GM19328 (cell line): ENCODE measurements at regions not wholly inside any gene's neighbourhood (a gene's known extent, or its start where the extent isn't known, plus 50 kb on each side); places are given as distances from the start of the nearest gene placed in this dataset.

ENCODE experiments used
- ATAC-seq: cut with Tn5 transposase; IDR thresholded peaks from one replicate; pipeline ENCODE4 v1.9.1; 2021; ENCODE audit warnings: mild to moderate bottlenecking, moderate library complexity; ENCODE audit not compliant: unreplicated experiment

DNA sequence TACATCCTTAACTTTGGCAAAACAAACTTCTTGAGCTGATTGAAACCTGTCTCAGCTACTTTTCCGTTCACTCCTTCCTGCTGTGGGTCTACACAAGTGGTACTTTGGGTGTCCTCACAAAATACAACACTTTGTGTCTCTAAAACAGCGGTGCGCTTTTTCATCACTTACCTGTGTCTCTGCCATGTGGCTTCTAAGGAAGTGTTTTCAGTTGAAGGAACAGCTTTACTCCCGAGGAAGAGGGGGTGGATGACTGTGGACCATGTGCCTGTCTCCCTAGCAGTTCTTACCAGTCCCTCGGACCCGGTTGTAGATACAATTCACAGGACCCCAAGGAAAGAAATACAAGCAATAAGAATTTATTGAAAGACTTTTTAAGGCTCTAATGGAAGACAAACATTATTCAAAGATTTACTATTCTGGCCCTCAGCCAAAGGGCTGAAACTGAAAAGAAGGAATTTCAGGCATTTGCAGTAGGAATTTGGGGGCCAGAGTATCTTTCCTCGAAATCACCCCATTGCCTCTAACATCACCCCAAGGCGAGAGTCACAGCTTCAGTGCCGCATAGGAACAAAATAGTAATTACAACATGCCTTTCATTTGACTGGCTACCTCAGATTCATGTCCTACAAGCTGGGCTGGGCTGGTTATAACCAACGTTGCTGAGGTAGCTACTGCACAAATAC lies 246.3 kb downstream of the ACTR3B start:
- no peak for ATAC-seq

GRCh38 chr7:153006452-153006851 lies 246.9 kb downstream of the ACTR3B start:
- no peak for ATAC-seq

DNA sequence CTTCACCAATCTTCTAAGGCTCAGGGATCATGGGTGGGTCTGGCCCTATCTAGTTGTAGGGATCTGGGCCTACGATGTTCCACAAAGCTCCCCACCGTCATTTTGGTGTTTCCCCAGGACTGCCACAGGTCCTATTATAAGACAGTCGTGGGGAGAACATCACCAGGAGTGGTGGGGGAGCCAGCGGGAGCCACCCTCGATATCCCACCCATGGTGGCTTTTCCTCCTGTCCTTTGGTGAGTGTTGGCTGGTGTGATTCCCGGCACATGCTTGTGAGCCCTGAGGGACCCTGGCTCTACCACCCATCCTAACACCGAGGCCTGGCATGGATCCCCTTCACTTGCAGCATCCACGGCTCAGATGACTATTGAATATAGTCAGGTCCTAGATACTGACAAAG lies 247.4 kb downstream of the ACTR3B start:
- no peak for ATAC-seq

DNA sequence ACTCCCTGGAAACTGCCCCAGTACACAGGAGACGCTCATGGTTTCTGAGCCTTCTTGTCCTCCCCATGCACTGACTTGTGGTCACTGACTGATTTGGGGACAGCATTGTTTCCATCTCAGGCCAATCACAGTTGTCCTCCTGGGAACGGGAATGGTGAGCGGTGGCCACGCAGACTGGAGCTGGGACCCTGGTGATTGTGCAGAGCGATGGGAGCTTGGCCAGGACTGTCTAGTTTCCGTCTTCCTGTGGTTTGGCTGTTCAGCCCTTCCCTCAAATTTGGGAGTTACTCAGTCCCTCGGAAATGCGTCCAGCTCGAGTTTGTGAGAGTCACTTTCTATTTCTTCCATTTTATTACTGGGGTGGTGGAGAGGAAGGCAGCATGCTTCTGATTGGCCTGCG lies 250.9 kb downstream of the ACTR3B start:
- ATAC-seq: no peak

DNA sequence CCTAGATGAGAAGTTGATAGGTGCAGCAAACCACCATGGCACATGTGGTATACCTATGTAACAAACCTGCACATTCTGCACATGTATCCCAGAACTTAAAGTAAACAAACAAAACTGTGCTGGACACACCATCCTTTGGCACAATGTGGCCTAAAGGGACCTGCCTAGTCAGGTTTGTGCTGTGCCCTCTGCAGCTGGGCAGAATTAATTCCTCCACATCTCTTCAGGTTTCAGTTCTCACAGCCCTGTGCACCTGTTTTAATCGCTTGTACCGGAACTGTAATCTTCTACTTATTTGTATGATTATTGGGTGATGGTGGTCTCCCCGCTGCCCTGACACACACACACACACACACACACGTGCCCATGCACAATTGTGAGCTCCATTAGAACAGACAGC lies 252.7 kb downstream of the ACTR3B start:
- no peak for ATAC-seq

DNA sequence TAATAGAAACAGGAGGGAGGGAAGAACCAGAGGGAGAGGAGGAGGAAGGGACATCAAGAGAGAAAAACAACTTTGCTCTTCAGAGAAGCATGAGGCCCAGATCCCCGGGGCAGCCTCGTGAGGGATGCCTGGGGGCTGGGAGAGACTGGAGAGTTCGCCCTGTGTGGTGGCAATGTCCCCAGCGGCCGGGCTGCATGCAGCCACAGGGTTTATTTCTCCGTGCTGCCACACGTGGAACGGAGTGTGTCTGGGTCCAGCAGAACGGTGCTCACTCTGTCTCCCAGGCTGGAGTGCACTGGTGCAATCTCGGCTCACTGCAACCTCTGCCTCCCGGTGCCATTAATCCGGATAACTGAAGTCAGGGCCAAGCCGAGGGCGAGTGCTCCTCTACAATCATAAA lies 257.7 kb downstream of the ACTR3B start:
- ATAC-seq: no peak

GRCh38 chr7:153021542-153021941 lies 262.0 kb downstream of the ACTR3B start:
- ATAC-seq: no peak

GRCh38 chr7:153022475-153023193 lies 263.1 kb downstream of the ACTR3B start:
- ATAC-seq: no peak

DNA sequence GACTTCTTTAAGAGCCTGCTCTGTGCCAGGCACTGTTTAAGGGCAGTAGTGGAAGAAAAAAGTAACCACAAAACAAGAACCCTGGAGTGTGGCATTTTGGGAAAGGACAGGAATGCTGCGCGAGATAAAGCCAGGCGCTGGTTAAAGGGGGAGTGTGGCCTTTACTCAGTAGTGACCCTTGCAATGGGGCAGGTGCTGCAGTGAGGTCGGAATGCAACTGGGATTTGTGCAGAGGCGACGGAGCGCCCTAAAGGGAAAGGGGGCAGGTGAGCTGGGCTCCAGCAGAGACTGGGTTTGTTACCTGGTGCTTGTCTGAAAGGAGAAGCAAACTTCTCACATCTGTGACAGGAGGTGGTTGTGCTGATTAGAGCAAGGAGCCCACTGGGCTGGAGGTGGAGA lies 263.6 kb downstream of the ACTR3B start:
- no peak for ATAC-seq

- ATAC-seq: no peak
Measured at GRCh38 chr7:153027210-153027609, 267.7 kb downstream of the ACTR3B start.

DNA sequence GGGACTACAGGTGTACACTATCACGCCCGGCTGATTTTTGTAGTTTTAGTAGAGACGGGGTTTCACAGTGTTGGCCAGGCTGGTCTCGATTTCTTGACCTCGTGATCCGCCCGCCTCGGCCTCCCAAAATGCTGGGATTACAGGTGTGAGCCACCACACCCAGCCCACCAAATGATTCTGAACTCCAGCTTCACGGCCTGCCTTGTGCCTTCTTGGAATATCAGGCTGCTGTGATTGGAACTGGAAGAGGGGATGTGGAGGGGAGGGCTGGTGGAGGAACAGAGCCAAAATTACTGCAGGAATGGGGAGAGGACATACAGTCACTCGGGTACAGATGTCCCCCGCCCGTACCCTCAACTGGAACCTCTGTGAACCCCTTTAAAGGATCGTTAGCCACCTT lies 268.4 kb downstream of the ACTR3B start:
- no peak for ATAC-seq

GRCh38 chr7:153030976-153031375 lies 271.4 kb downstream of the ACTR3B start:
- ATAC-seq: no peak

DNA sequence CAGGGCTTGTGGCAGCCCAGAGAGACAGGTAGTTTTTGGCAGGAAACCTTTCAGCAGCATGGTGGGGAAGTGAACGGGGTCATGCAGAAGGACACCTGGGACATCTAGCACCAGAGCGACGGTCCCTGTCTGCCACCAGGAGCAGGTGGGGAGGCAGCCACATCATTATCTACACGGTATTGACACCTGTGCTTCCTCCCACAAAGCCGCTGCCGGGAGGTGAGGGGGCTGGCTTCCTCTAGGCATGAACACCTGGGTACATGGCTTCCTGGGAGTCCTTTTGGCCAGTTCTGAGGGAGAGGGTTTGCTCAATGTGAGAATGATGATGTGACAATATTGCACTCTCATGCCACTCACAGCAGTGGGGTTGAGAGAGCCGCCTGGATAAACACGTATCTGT lies 275.2 kb downstream of the ACTR3B start:
- ATAC-seq: no peak

GRCh38 chr7:153036396-153037063 lies 277.0 kb downstream of the ACTR3B start:
- no peak for ATAC-seq

DNA sequence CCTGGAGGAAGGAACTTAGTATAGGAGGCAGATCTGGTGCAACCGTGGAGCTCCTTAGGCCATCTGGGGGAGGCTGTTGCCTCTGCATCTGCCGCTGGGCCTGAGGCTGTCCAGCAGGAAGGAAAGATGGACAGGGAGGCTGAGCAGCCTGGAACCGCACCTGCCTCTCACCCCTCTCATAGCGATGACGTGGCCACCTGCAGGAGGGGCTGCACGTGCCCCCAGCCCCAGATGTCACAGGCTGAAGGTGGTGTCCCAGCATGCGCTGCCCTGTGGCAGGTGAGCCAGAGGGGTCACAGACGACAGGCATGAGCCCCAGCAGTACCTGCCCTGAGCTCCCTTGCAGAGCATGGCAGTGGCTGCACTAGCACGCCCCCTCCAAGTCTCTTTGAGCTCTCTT lies 283.9 kb downstream of the ACTR3B start:
- no peak for ATAC-seq

DNA sequence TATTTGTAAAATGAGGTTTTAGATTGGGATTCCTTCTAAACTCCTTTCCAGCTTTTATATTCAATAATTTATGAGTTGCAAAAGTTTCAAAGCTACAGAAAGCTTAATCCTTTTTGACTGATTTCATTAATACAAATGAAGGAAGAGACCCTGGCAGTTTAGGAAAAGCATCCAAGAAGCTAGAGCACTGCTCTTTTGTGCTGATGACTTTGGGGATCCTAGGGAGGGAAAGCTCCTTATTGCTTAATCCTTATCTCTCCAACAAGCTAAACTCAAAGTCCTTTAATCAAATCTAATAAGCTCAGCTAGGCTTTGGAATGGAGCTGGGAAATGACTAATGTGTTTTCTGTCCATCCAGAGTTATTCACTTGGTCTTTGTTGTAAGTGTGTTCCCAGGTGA lies 285.4 kb downstream of the ACTR3B start:
- no peak for ATAC-seq

- no peak for ATAC-seq
Measured at GRCh38 chr7:153047079-153047959, 287.8 kb downstream of the ACTR3B start.

GRCh38 chr7:153052206-153052605 lies 292.7 kb downstream of the ACTR3B start:
- ATAC-seq: no peak

- ATAC-seq: no peak
Measured at GRCh38 chr7:153061910-153062528, 302.5 kb downstream of the ACTR3B start.

DNA sequence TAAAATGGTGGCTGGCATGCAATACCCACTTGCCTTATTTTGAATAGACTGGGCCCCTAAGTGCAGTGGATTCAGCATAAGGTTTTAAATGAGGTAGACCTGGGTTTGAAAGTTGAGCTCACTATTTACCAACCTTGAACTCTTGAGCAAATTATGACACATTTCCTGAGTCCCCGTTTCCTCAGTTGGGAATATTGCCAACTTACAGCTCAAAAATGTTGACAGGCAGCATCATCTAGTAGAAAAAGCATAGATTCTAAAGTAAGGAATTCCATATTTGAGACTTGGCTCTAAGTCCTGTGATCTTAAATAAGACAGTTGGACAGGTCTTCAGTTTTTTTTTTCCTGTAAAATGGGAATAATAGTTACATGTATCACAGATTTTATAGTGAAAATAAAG lies 305.5 kb downstream of the ACTR3B start:
- ATAC-seq: no peak

DNA sequence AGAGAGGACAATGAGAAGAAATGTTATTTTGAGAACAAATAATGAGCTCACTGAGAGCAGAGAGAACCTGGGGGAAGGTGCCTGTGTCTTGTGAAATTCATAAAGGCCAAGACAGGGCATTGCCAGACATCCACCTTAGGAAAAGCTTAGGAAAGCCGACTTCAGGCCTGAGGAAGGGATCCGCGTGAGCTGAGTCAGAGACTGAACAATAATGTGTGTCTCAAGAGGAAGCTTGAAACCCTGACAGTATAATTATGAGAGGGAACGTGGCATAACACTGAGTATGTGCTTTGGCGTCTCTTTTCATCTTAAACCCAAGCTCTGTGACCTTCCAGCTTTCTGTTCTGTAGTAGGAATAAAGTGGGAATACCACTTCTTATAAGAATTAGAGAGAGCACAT lies 307.2 kb downstream of the ACTR3B start:
- ATAC-seq: no peak
